Embryonic facial prominence (tissue), 1 donor: ENCODE measurements at regions not wholly inside any gene's neighbourhood (a gene's known extent, or its start where the extent isn't known, plus 50 kb on each side); places are given as distances from the start of the nearest gene placed in this dataset.
"Not testable (repeated sequence)": the region's sequence is repeated elsewhere in the genome, so short reads cannot be mapped to it uniquely, and the experiment has no call there.

Source experiments
- DNase-seq: peaks from one replicate; pipeline ENCODE4 v3.0.0-alpha.2; 2016; ENCODE audit errors: extremely low spot score

GRCh38 chr13:22964245-22964966 is 216.4 kb upstream of the SGCG start:
- DNase-seq: no peak

GRCh38 chr13:22965011-22965857 is 215.5 kb upstream of the SGCG start:
- peak; percentile 13 for DNase-seq

GRCh38 chr13:22965858-22966239 is 214.9 kb upstream of the SGCG start:
- DNase-seq: not testable (repeated sequence)

GRCh38 chr13:22966753-22967152 is 214.0 kb upstream of the SGCG start:
- DNase-seq: not testable (repeated sequence)

- DNase-seq: no peak
Observed at GRCh38 chr13:22967669-22968068, 213.1 kb upstream of the SGCG start.

GRCh38 chr13:22979952-22980351 is 200.8 kb upstream of the SGCG start:
- no peak for DNase-seq

- no peak for DNase-seq
Observed at GRCh38 chr13:22980936-22981335, 199.8 kb upstream of the SGCG start.

- DNase-seq: no peak
Observed at GRCh38 chr13:22993148-22993547, 187.6 kb upstream of the SGCG start.

- DNase-seq: no peak
Observed at GRCh38 chr13:23003446-23003845, 177.3 kb upstream of the SGCG start.

- DNase-seq: no peak
Observed at GRCh38 chr13:23007426-23007825, 173.4 kb upstream of the SGCG start.

- DNase-seq: no peak
Observed at GRCh38 chr13:23018143-23018542, 162.6 kb upstream of the SGCG start.

- DNase-seq: peak; percentile 36
Observed at GRCh38 chr13:23020246-23020843, 160.4 kb upstream of the SGCG start.

GRCh38 chr13:23021906-23022305 is 158.9 kb upstream of the SGCG start:
- no peak for DNase-seq

GRCh38 chr13:23022704-23023103 is 158.1 kb upstream of the SGCG start:
- DNase-seq: no peak

- no peak for DNase-seq
Observed at GRCh38 chr13:23025864-23026608, 154.7 kb upstream of the SGCG start.

- DNase-seq: no peak
Observed at GRCh38 chr13:23039266-23039935, 141.4 kb upstream of the SGCG start.

GRCh38 chr13:23042181-23042580 is 138.6 kb upstream of the SGCG start:
- DNase-seq: no peak

GRCh38 chr13:23044906-23045305 is 135.9 kb upstream of the SGCG start:
- DNase-seq: no peak

- DNase-seq: no peak
Observed at GRCh38 chr13:23050126-23050525, 130.7 kb upstream of the SGCG start.

GRCh38 chr13:23053711-23054110 is 127.1 kb upstream of the SGCG start:
- DNase-seq: not testable (repeated sequence)

- DNase-seq: no peak
Observed at GRCh38 chr13:23059173-23059572, 121.6 kb upstream of the SGCG start.
